Naive thymus-derived CD8-positive, alpha-beta T cell (primary cell): ENCODE measurements at regions not wholly inside any gene's neighbourhood (a gene's known extent, or its start where the extent isn't known, plus 50 kb on each side); places are given as distances from the start of the nearest gene placed in this dataset.

ENCODE experiments used
- ATAC-seq, 2 donors: fragments of 150-1000 bp; cut with Tn5 transposase in 1 of 2; sonication (Bioruptor Pico), chemical (Tn5 transposase) in 1 of 2; 1 replicate in 1 of 2; 2 replicates in 1 of 2; pipeline ENCODE4 v1.10.0; 2021; ENCODE audit warnings: mild to moderate bottlenecking in 2 of 2, moderate library complexity in 2 of 2
- POLR2A ChIA-PET: fragments of 350-600 bp; sonication (Branson Sonifier 250); formaldehyde crosslinking; loops from one replicate; lab custom pipeline; 2021; ENCODE audit warnings: antibody characterized with exemption; lab: Charles Lee
- DNase-seq, 10 donors: peaks; one replicate each; pipeline versions ENCODE4 v3.0.0 to v3.0.0-alpha.2; 2020 to 2022
- H3K27ac Mint-ChIP-seq, 10 donors: one replicate each; pipeline ENCODE4 v1.8.0; 2020 to 2022; ENCODE audit warnings: mild to moderate bottlenecking in 10 of 10, mixed read lengths in 10 of 10, moderate library complexity in 4 of 10, inconsistent platforms in 1 of 10
- H3K27me3 Mint-ChIP-seq, 5 donors: one replicate each; pipeline ENCODE4 v1.8.0; 2021 to 2022; ENCODE audit warnings: mixed read lengths in 5 of 5
- H3K36me3 Mint-ChIP-seq, 3 donors: one replicate each; pipeline ENCODE4 v1.8.0; 2020 to 2022; ENCODE audit warnings: mixed read lengths in 3 of 3, mild to moderate bottlenecking in 2 of 3, inconsistent platforms in 1 of 3
- H3K4me1 Mint-ChIP-seq, 4 donors: one replicate each; pipeline ENCODE4 v1.8.0; 2021 to 2022; ENCODE audit warnings: mixed read lengths in 4 of 4
- H3K4me3 Mint-ChIP-seq, 10 donors: one replicate each; pipeline ENCODE4 v1.8.0; 2020 to 2022; ENCODE audit warnings: mild to moderate bottlenecking in 10 of 10, mixed read lengths in 10 of 10, moderate library complexity in 6 of 10, inconsistent platforms in 1 of 10
- H3K9me3 Mint-ChIP-seq, 9 donors: one replicate each; pipeline ENCODE4 v1.8.0; 2020 to 2022; ENCODE audit warnings: mixed read lengths in 9 of 9, mild to moderate bottlenecking in 3 of 9, inconsistent platforms in 1 of 9, moderate library complexity in 1 of 9

- DNase-seq (no peak), ATAC-seq (no peak)
- Mint-ChIP-seq H3K4me1 (peaks cover 0 to 8% (median 0%) of the 10 kb centered on the region in 4 donors), H3K36me3 (no peaks in the 10 kb centered on the region), H3K9me3 (no peaks in the 10 kb centered on the region), H3K27me3 (peaks cover 12 to 17% (median 15%) of the 10 kb centered on the region in 5 donors), H3K27ac (no peak overlapping the region), H3K4me3 (no peak overlapping the region)
- POLR2A ChIA-PET, result no interaction called here
Measured at GRCh38 chr4:111991797-111992196, 153.5 kb upstream of the FAM241A start.

DNA sequence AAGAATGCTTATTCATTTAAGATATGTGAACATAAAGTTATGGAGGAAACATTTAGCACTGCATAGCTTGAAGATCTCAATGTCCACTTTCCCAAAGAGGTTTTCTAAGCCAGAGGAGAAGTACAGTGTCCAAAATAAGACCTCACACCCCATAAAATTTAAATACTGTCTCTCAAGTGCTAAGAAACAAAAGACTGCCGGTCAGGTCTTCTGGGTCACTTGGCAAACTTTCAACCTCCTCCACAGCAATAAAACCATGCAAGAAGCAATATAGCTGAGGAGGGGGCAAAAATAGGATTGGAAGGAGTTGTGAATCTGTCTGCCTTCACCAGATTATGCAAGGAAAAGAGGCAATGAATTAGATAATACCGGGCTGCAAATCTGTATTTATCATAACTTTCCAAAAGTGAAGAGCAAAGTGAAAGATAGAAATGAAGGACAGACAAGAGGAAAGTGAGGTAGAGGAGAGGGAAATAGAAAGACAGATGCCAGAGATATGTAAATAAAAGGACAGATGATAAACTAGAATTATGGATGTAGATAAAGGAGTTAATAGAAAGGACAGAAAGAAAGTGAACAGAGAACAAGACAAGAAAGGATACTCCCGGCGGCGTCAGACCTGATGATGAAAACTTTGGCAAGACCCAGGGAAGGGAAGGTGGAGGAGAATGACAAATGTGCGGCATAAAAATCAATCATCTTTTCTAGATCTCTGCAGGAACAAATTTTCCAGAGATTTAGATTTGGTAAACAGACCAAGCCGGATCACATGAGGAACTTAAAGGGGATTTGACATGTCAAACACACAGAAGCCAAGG is 152.7 kb upstream of the FAM241A start:
- no peak overlapping the region for H3K4me3 Mint-ChIP-seq
- H3K4me1 Mint-ChIP-seq, result peaks cover 0 to 8% (median 0%) of the 10 kb centered on the region in 4 donors
- H3K36me3 Mint-ChIP-seq, result no peaks in the 10 kb centered on the region
- H3K27me3 Mint-ChIP-seq, result peaks cover 12 to 22% (median 17%) of the 10 kb centered on the region in 5 donors
- DNase-seq (no peak), ATAC-seq (no peak)
- no peaks in the 10 kb centered on the region for H3K9me3 Mint-ChIP-seq
- H3K27ac Mint-ChIP-seq, result no peak overlapping the region
- POLR2A ChIA-PET, result no interaction called here

- H3K4me3 Mint-ChIP-seq, result no peak overlapping the region
- peaks cover 0 to 8% (median 1%) of the 10 kb centered on the region in 4 donors for H3K4me1 Mint-ChIP-seq
- POLR2A ChIA-PET, result no interaction called here
- no peak for DNase-seq
- peaks cover 0 to 5% (median 0%) of the 10 kb centered on the region in 3 donors for H3K36me3 Mint-ChIP-seq
- H3K27ac Mint-ChIP-seq, result no peak overlapping the region
- H3K9me3 Mint-ChIP-seq, result peaks cover 0 to 7% (median 0%) of the 10 kb centered on the region in 9 donors
- ATAC-seq, result no peak
- peaks cover 13 to 25% (median 19%) of the 10 kb centered on the region in 5 donors for H3K27me3 Mint-ChIP-seq
Measured at GRCh38 chr4:111994392-111994791, 150.9 kb upstream of the FAM241A start.

GRCh38 chr4:111997785-111998184 is 147.5 kb upstream of the FAM241A start:
- peaks cover 0 to 7% (median 0%) of the 10 kb centered on the region in 9 donors for H3K9me3 Mint-ChIP-seq
- POLR2A ChIA-PET, result no interaction called here
- peaks cover 0 to 5% (median 0%) of the 10 kb centered on the region in 3 donors for H3K36me3 Mint-ChIP-seq
- peaks cover 0 to 2% (median 0%) of the 10 kb centered on the region in 4 donors for H3K4me1 Mint-ChIP-seq
- ATAC-seq (no peak), DNase-seq (no peak)
- peak overlapping the region in 1 of 10 donors; percentile 51 for H3K27ac Mint-ChIP-seq
- H3K4me3 Mint-ChIP-seq, result no peak overlapping the region
- H3K27me3 Mint-ChIP-seq, result peaks cover 10 to 18% (median 15%) of the 10 kb centered on the region in 5 donors

DNA sequence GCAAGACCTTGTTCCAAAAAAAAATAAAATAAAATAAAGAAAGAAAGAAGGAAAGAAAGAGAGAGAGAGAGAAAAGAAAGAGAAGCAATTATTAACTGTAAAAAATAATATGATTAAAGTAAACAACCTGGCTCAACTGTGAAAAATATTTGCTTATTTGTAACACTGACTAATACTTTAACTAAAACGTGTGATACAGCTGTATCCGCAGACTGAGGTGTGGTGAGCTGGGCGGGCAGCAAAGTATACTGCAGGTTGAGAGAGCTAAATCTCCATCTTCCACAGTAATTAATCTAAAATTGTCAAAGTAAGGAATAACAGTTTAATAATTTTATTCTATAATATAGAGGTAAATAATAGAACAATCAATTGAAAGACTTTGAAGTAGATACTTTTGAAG is 145.5 kb upstream of the FAM241A start:
- Mint-ChIP-seq H3K36me3 (peaks cover 0 to 5% (median 0%) of the 10 kb centered on the region in 3 donors), H3K9me3 (peaks cover 0 to 7% (median 0%) of the 10 kb centered on the region in 9 donors), H3K4me1 (peaks cover 0 to 2% (median 0%) of the 10 kb centered on the region in 4 donors), H3K27me3 (peaks cover 5 to 20% (median 7%) of the 10 kb centered on the region in 5 donors), H3K27ac (no peak overlapping the region), H3K4me3 (no peak overlapping the region)
- no peak for DNase-seq
- ATAC-seq, result no peak
- POLR2A ChIA-PET, result no interaction called here

- H3K4me1 Mint-ChIP-seq, result peaks cover 0 to 2% (median 0%) of the 10 kb centered on the region in 4 donors
- no peak overlapping the region for H3K27ac Mint-ChIP-seq
- POLR2A ChIA-PET, result no interaction called here
- peaks cover 0 to 5% (median 0%) of the 10 kb centered on the region in 3 donors for H3K36me3 Mint-ChIP-seq
- ATAC-seq (no peak), DNase-seq (no peak)
- peaks cover 0 to 7% (median 0%) of the 10 kb centered on the region in 9 donors for H3K9me3 Mint-ChIP-seq
- peaks cover 4 to 16% (median 6%) of the 10 kb centered on the region in 5 donors for H3K27me3 Mint-ChIP-seq
- no peak overlapping the region for H3K4me3 Mint-ChIP-seq
Measured at GRCh38 chr4:112001041-112001440, 144.2 kb upstream of the FAM241A start.

DNA sequence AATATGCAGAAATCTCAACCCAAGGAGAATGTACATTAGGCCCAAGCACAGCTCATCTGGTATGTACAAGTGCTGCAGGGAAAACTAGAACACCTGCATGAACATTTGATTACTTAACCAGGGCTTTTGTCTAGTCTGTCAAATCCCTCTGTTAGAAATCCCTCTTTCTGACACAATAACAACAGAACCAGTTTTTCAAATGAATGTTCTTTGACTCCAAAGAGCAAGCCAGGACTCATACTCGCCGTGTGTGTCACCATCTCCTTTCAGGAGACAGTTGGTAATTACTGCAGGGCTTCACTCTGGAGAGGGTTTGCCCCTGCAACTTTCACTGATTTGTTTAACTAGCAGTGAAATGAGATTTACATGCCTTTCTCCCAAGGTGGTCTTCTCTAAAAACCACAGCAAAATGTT is 143.0 kb upstream of the FAM241A start:
- Mint-ChIP-seq H3K4me3 (no peak overlapping the region), H3K4me1 (peaks cover 0 to 2% (median 0%) of the 10 kb centered on the region in 4 donors), H3K36me3 (peaks cover 0 to 5% (median 0%) of the 10 kb centered on the region in 3 donors), H3K9me3 (peaks cover 0 to 7% (median 0%) of the 10 kb centered on the region in 9 donors), H3K27me3 (peaks cover 4 to 11% (median 6%) of the 10 kb centered on the region in 5 donors), H3K27ac (no peak overlapping the region)
- POLR2A ChIA-PET, result no interaction called here
- ATAC-seq, result no peak
- DNase-seq, result no peak

- no peak overlapping the region for H3K4me3 Mint-ChIP-seq
- ATAC-seq (no peak), DNase-seq (no peak)
- POLR2A ChIA-PET, result no interaction called here
- H3K27ac Mint-ChIP-seq, result no peak overlapping the region
- H3K36me3 Mint-ChIP-seq, result peaks cover 0 to 5% (median 0%) of the 10 kb centered on the region in 3 donors
- H3K9me3 Mint-ChIP-seq, result peaks cover 0 to 6% (median 0%) of the 10 kb centered on the region in 9 donors
- peaks cover 0 to 11% (median 4%) of the 10 kb centered on the region in 5 donors for H3K27me3 Mint-ChIP-seq
- peaks cover 0 to 2% (median 0%) of the 10 kb centered on the region in 4 donors for H3K4me1 Mint-ChIP-seq
Measured at GRCh38 chr4:112003231-112003907, 141.9 kb upstream of the FAM241A start.

GRCh38 chr4:112005027-112005426 is 140.2 kb upstream of the FAM241A start:
- no peak for ATAC-seq

GRCh38 chr4:112007391-112007790 is 137.9 kb upstream of the FAM241A start:
- no peak for DNase-seq
- POLR2A ChIA-PET, result no interaction called here
- Mint-ChIP-seq H3K36me3 (no peaks in the 10 kb centered on the region), H3K9me3 (no peaks in the 10 kb centered on the region), H3K27me3 (peaks cover 0 to 7% (median 3%) of the 10 kb centered on the region in 5 donors), H3K27ac (no peak overlapping the region), H3K4me1 (no peaks in the 10 kb centered on the region), H3K4me3 (no peak overlapping the region)
- no peak for ATAC-seq

More at GRCh38 chr4:112005027-112005426, 140.2 kb upstream of the FAM241A start:
- Mint-ChIP-seq H3K4me3 (no peak overlapping the region), H3K27ac (no peak overlapping the region), H3K27me3 (peaks cover 0 to 7% (median 1%) of the 10 kb centered on the region in 5 donors), H3K36me3 (no peaks in the 10 kb centered on the region), H3K9me3 (no peaks in the 10 kb centered on the region), H3K4me1 (no peaks in the 10 kb centered on the region)
- POLR2A ChIA-PET, result no interaction called here
- DNase-seq, result no peak

- H3K9me3 Mint-ChIP-seq, result no peaks in the 10 kb centered on the region
- POLR2A ChIA-PET, result no interaction called here
- no peaks in the 10 kb centered on the region for H3K4me1 Mint-ChIP-seq
- H3K4me3 Mint-ChIP-seq, result no peak overlapping the region
- DNase-seq (no peak), ATAC-seq (no peak)
- peaks cover 0 to 11% (median 3%) of the 10 kb centered on the region in 5 donors for H3K27me3 Mint-ChIP-seq
- no peaks in the 10 kb centered on the region for H3K36me3 Mint-ChIP-seq
- H3K27ac Mint-ChIP-seq, result no peak overlapping the region
Measured at GRCh38 chr4:112015960-112016359, 129.3 kb upstream of the FAM241A start.

GRCh38 chr4:112023402-112023950 is 121.8 kb upstream of the FAM241A start:
- no peak for ATAC-seq

More at GRCh38 chr4:112023402-112023950, 121.8 kb upstream of the FAM241A start:
- no peak overlapping the region for H3K4me3 Mint-ChIP-seq
- H3K27me3 Mint-ChIP-seq, result peaks cover 6 to 37% (median 21%) of the 10 kb centered on the region in 5 donors
- no peak overlapping the region for H3K27ac Mint-ChIP-seq
- H3K4me1 Mint-ChIP-seq, result no peaks in the 10 kb centered on the region
- POLR2A ChIA-PET, result no interaction called here
- H3K9me3 Mint-ChIP-seq, result peaks cover 0 to 16% (median 0%) of the 10 kb centered on the region in 9 donors
- no peaks in the 10 kb centered on the region for H3K36me3 Mint-ChIP-seq
- DNase-seq, result no peak
